HepG2 (cell line): ENCODE measurements at regions not wholly inside any gene's neighbourhood (a gene's known extent, or its start where the extent isn't known, plus 50 kb on each side); places are given as distances from the start of the nearest gene placed in this dataset.

ENCODE experiments used
- ATAC-seq: fragments of 200-7000 bp; cut with Tn5 transposase; 3 replicates; pipeline ENCODE4 v1.9.1; 2020; ENCODE audit warnings: mild to moderate bottlenecking, moderate library complexity
- BruUV-seq: library from RNA; stranded (reverse); fragments of 400-500 nt; replicated peaks from 2 replicates; lab custom pipeline; 2021; lab: Mats Ljungman, UMichigan
- CTCF ChIA-PET: fragments of 300-600 bp; formaldehyde crosslinking; extraction: SDS; loops from one replicate; lab custom pipeline; 2021; ENCODE audit warnings: low total read pairs, inconsistent platforms, low intra/inter-chr PET ratio; lab: Yijun Ruan, JAX
- POLR2A ChIA-PET: fragments of 350-600 bp; sonication (Branson Sonifier 250); formaldehyde crosslinking; loops from one replicate; lab custom pipeline; 2020; ENCODE audit warnings: antibody characterized with exemption, inconsistent platforms; lab: Yijun Ruan, JAX
- DNase-seq: peaks from one replicate; pipeline ENCODE4 v3.0.0-alpha.2; 2015; ENCODE audit warnings: low spot score
- FAIRE-seq: peaks from 3 replicates; lab custom pipeline; 2011; peaks lifted over from hg19 to GRCh38; lab: Jason Lieb, UNC
- H2AFZ ChIP-seq: one replicate; pipeline ENCODE4 v1.6.1; 2011; ENCODE audit warnings: low read length, inconsistent platforms
- H3K27ac ChIP-seq: fragments of 300-600 bp; 3 replicates; pipeline ENCODE4 v1.8.0; 2011; ENCODE audit warnings: mixed run types, mild to moderate bottlenecking, mixed read lengths, low read length, inconsistent platforms; ENCODE audit not compliant: insufficient read depth; ENCODE audit errors: extremely low read length
- H3K27me3 ChIP-seq, 2 experiments: fragments of 200-600 bp in 1 of 2; 2 replicates in 1 of 2; 3 replicates in 1 of 2; pipeline versions ENCODE4 v1.6.0 to v1.8.0; 2011; ENCODE audit warnings: low read length in 2 of 2, mild to moderate bottlenecking in 2 of 2, moderate library complexity in 2 of 2, inconsistent platforms in 1 of 2; ENCODE audit not compliant: insufficient read depth in 2 of 2, control insufficient read depth in 1 of 2
- H3K36me3 ChIP-seq, 2 experiments: fragments of 200-600 bp in 1 of 2; replicated peaks in 1 of 2; 2 replicates in 1 of 2; 3 replicates in 1 of 2; pipeline versions ENCODE4 v1.5.1 to v1.8.0; 2011; ENCODE audit warnings: low read length in 2 of 2, inconsistent platforms in 1 of 2; ENCODE audit not compliant: insufficient read depth in 2 of 2, control insufficient read depth in 1 of 2
- H3K4me1 ChIP-seq: 2 replicates; pipeline ENCODE4 v1.5.1; 2012; ENCODE audit warnings: low read length, inconsistent platforms; ENCODE audit not compliant: insufficient read depth
- H3K4me2 ChIP-seq: 2 replicates; pipeline ENCODE4 v1.6.0; 2011; ENCODE audit warnings: low read depth, low read length, inconsistent platforms
- H3K4me3 ChIP-seq, 3 experiments: fragments of 200-600 bp in 1 of 3; sonication (generic), shearing (Covaris generic) in 1 of 3; replicated peaks in 1 of 3; 2 replicates each; pipeline ENCODE4 v1.5.1; 2011 to 2016; ENCODE audit warnings: low read length in 3 of 3, inconsistent platforms in 2 of 3, low read depth in 2 of 3, mild to moderate bottlenecking in 2 of 3, control low read depth in 1 of 3, mixed read lengths in 1 of 3; ENCODE audit not compliant: insufficient read depth in 1 of 3
- H3K79me2 ChIP-seq: one replicate; pipeline ENCODE4 v1.6.1; 2011; ENCODE audit warnings: low read length, inconsistent platforms; ENCODE audit not compliant: insufficient read depth
- H3K9ac ChIP-seq: 2 replicates; pipeline ENCODE4 v1.6.0; 2011; ENCODE audit warnings: mild to moderate bottlenecking, low read depth, low read length, inconsistent platforms; ENCODE audit not compliant: insufficient read depth
- H3K9me3 ChIP-seq: 2 replicates; pipeline ENCODE4 v1.5.1; 2012; ENCODE audit warnings: mild to moderate bottlenecking, low read length
- H4K20me1 ChIP-seq: 2 replicates; pipeline ENCODE4 v1.6.0; 2011; ENCODE audit warnings: inconsistent platforms, mild to moderate bottlenecking, low read length, moderate library complexity; ENCODE audit not compliant: insufficient read depth
- DPF2 ChIP-seq: sonication (generic); formaldehyde crosslinking; IDR thresholded peaks from 2 replicates; pipeline ENCODE4 v1.4.0; 2020; ENCODE audit warnings: mild to moderate bottlenecking, low read depth, missing genetic modification reagents, borderline replicate concordance
- ERF ChIP-seq: IDR thresholded peaks from 2 replicates; pipeline ENCODE4 v1.6.1; 2018; ENCODE audit warnings: missing biosample characterization, missing genetic modification reagents
- PCBP2 ChIP-seq: fragments of 200-400 bp; formaldehyde crosslinking; optimal IDR thresholded peaks from 2 replicates; pipeline ENCODE3; 2018; ENCODE audit warnings: low read length, low read depth; ENCODE audit not compliant: poor library complexity, severe bottlenecking
- ZNF12 ChIP-seq: sonication (generic); formaldehyde crosslinking; IDR thresholded peaks from 2 replicates; pipeline ENCODE4 v1.5.0; 2020; ENCODE audit warnings: missing genetic modification reagents
- ZNF160 ChIP-seq: sonication (generic); formaldehyde crosslinking; IDR thresholded peaks from 2 replicates; pipeline ENCODE4 v1.8.0; 2022; ENCODE audit warnings: mild to moderate bottlenecking, inconsistent platforms, missing genetic modification reagents
- ZNF615 ChIP-seq: sonication (generic); formaldehyde crosslinking; IDR thresholded peaks from 2 replicates; pipeline ENCODE4 v1.5.0; 2020; ENCODE audit warnings: mild to moderate bottlenecking, missing genetic modification reagents, borderline replicate concordance
- in situ Hi-C: cut with HindIII; loops from 2 replicates; pipeline ENCODE4 v1.10.0; 2017; ENCODE audit warnings: low pct_unique_long_range_greater_than_20kb; ENCODE audit not compliant: extremely low pct_ligation_motif_present
- intact Hi-C: fragments of 100-400 bp; cut with micrococcal nuclease; formaldehyde crosslinking; loops from one replicate; pipeline ENCODE4 v1.10.0; 2022; ENCODE audit not compliant: unreplicated experiment
- TF ChIP-seq, protein P1 (sequence below): sonication (generic); formaldehyde crosslinking; IDR thresholded peaks from 2 replicates; pipeline ENCODE4 v1.4.0; 2020; ENCODE audit warnings: missing genetic modification reagents

- no peak overlapping the region for H2AFZ ChIP-seq
- no peak overlapping the region for H3K9ac ChIP-seq
- no peaks in the 10 kb centered on the region for H3K79me2 ChIP-seq
- H3K36me3 ChIP-seq = no peaks in the 10 kb centered on the region
- no peak overlapping the region for H3K27ac ChIP-seq
- no peaks in the 10 kb centered on the region for H4K20me1 ChIP-seq
- no peak for ATAC-seq
- POLR2A ChIA-PET = no interaction called here
- H3K27me3 ChIP-seq = no peaks in the 10 kb centered on the region
- in situ Hi-C loops = no loop called here
- intact Hi-C loops = no loop called here
- H3K4me1 ChIP-seq = no peaks in the 10 kb centered on the region
- no peak for DNase-seq
- no peak for FAIRE-seq
- BruUV-seq = no TSS peak
- peaks cover 13% of the 10 kb centered on the region for H3K9me3 ChIP-seq
- CTCF ChIA-PET = no interaction called here
- no peak overlapping the region for H3K4me2 ChIP-seq
- TF ChIP-seq ZNF12 (no peak), DPF2 (CRISPR knock-in tag) (no peak), ZNF160 (no peak), ERF (no peak), ZNF615 (no peak), PCBP2 (no peak)
- TF ChIP-seq, protein P1, sequence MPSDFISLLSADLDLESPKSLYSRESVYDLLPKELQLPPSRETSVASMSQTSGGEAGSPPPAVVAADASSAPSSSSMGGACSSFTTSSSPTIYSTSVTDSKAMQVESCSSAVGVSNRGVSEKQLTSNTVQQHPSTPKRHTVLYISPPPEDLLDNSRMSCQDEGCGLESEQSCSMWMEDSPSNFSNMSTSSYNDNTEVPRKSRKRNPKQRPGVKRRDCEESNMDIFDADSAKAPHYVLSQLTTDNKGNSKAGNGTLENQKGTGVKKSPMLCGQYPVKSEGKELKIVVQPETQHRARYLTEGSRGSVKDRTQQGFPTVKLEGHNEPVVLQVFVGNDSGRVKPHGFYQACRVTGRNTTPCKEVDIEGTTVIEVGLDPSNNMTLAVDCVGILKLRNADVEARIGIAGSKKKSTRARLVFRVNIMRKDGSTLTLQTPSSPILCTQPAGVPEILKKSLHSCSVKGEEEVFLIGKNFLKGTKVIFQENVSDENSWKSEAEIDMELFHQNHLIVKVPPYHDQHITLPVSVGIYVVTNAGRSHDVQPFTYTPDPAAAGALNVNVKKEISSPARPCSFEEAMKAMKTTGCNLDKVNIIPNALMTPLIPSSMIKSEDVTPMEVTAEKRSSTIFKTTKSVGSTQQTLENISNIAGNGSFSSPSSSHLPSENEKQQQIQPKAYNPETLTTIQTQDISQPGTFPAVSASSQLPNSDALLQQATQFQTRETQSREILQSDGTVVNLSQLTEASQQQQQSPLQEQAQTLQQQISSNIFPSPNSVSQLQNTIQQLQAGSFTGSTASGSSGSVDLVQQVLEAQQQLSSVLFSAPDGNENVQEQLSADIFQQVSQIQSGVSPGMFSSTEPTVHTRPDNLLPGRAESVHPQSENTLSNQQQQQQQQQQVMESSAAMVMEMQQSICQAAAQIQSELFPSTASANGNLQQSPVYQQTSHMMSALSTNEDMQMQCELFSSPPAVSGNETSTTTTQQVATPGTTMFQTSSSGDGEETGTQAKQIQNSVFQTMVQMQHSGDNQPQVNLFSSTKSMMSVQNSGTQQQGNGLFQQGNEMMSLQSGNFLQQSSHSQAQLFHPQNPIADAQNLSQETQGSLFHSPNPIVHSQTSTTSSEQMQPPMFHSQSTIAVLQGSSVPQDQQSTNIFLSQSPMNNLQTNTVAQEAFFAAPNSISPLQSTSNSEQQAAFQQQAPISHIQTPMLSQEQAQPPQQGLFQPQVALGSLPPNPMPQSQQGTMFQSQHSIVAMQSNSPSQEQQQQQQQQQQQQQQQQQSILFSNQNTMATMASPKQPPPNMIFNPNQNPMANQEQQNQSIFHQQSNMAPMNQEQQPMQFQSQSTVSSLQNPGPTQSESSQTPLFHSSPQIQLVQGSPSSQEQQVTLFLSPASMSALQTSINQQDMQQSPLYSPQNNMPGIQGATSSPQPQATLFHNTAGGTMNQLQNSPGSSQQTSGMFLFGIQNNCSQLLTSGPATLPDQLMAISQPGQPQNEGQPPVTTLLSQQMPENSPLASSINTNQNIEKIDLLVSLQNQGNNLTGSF (CRISPR knock-in tag) = no peak
- no peak overlapping the region for H3K4me3 ChIP-seq
These were observed 370.2 kb downstream of the PPP1R3A start for GRCh38 chr7:113548561-113548960.
